Muscle layer of duodenum (tissue), 2 donors: ENCODE measurements at regions not wholly inside any gene's neighbourhood (a gene's known extent, or its start where the extent isn't known, plus 50 kb on each side); places are given as distances from the start of the nearest gene placed in this dataset.
"Not testable (repeated sequence)": the region's sequence is repeated elsewhere in the genome, so short reads cannot be mapped to it uniquely, and the experiment has no call there.

ENCODE experiments used
- H3K27ac ChIP-seq: one replicate; pipeline ENCODE4 v1.7.0; 2013; ENCODE audit warnings: mild to moderate bottlenecking, low read length
- H3K27me3 ChIP-seq: one replicate; pipeline ENCODE4 v1.7.0; 2013; ENCODE audit warnings: low read depth, mild to moderate bottlenecking, control low read depth, low read length
- H3K36me3 ChIP-seq, 2 donors: one replicate each; pipeline ENCODE4 v1.7.0; 2013; ENCODE audit warnings: low read length in 2 of 2, control low read depth in 1 of 2, mild to moderate bottlenecking in 1 of 2; ENCODE audit not compliant: insufficient read depth in 2 of 2, control insufficient read depth in 1 of 2
- H3K4me1 ChIP-seq, 2 donors: one replicate each; pipeline ENCODE4 v1.7.0; 2013; ENCODE audit warnings: low read length in 2 of 2, mild to moderate bottlenecking in 2 of 2, control low read depth in 1 of 2, moderate library complexity in 1 of 2; ENCODE audit not compliant: insufficient read depth in 2 of 2, control insufficient read depth in 1 of 2
- H3K4me3 ChIP-seq, 2 donors: one replicate each; pipeline ENCODE4 v1.7.0; 2013; ENCODE audit warnings: low read length in 2 of 2, low read depth in 1 of 2, mild to moderate bottlenecking in 1 of 2
- H3K9me3 ChIP-seq, 2 donors: one replicate each; pipeline ENCODE4 v1.7.0; 2013; ENCODE audit warnings: low read length in 2 of 2, control low read depth in 1 of 2, mild to moderate bottlenecking in 1 of 2; ENCODE audit not compliant: control insufficient read depth in 1 of 2
- donor health status: healthy.

DNA sequence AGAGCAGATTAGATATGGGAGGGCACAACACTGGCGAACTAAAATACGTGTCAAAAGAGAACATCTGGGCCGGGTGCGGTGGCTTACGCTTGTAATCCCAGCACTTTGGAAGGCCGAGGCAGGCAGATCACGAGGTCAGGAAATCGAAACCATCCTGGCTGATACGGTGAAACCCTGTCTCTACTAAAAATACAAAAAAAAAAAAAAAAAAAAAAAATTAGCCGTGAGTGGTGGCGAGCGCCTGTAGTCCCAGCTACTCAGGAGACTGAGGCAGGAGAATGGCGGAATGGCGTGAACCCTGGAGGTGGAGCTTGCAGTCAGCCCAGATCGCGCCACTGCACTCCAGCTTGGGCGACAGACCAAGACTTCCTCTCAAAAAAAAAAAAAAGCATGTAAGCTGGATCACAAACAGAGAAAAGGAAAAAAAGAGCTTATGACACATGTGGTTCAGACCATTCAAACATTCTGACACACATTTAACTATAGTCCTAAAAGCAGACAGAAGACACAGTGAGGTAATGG, 1716.9 kb downstream of the SI start:
- H3K36me3 ChIP-seq, H3K9me3 ChIP-seq, H3K4me1 ChIP-seq, H3K27ac ChIP-seq, H3K4me3 ChIP-seq, H3K27me3 ChIP-seq: not testable (repeated sequence)

DNA sequence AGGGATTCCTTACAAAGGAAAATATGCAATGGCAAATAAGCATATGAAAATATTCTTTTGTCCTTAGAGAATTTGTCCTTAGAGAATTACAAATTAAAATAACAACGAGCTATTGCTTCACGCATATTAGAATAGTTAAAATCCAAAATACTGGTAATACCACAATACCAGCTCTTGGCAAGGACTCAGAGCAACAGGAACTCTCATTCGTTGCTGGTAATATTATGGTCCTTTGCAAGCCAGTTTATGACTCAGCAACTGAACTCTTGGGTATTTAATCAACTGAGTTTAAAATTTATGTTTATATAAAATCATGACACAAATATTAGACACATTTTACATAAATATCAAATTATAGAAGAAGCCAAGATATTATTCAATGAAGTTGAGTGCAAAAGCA, 1730.4 kb downstream of the SI start:
- Histone ChIP-seq H3K9me3 (no peaks in the 10 kb centered on the region), H3K27me3 (no peaks in the 10 kb centered on the region), H3K4me1 (no peaks in the 10 kb centered on the region), H3K36me3 (no peaks in the 10 kb centered on the region), H3K4me3 (no peak overlapping the region), H3K27ac (no peak overlapping the region)

DNA sequence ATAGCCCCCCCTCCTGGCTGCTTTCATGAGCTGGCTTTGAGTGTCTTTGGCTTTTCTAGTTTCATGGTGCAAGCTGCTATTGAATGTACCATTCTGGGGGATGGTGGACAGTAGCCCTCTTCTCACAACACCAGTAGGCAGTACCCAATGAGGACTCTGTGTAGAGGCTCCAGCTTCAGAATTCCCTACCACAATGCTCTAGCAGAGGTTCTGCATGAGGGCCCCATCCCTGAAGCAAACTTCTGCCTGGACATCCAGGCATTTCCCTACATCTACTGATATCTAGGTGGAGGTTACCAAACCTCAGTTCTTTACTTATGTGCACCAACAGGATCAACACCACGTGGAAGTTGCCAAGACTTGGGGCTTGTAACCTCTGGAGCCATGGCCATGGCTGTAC, 1742.9 kb downstream of the SI start:
- H3K4me1 ChIP-seq = no peaks in the 10 kb centered on the region
- H3K36me3 ChIP-seq = no peaks in the 10 kb centered on the region
- no peak overlapping the region for H3K27ac ChIP-seq
- H3K27me3 ChIP-seq = no peaks in the 10 kb centered on the region
- no peaks in the 10 kb centered on the region for H3K9me3 ChIP-seq
- no peak overlapping the region for H3K4me3 ChIP-seq

DNA sequence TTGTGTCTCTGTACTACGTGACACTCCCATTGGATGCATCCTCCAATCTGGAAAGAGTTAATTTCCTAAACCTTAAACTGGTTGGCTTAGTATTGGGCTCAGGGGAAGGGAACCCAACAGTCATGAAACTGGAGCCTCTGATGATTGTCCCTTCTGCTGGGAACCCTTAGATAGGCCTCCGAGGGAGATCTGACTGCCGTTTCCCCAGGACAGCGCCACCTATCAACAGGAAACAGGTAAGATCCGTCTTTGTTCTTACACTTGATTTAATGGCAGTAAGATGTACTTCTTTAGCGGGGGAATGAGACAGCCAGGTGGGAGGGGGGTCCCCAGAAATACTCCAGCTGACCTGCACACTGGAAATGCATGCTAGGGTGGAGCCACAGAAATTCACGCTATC, 1749.6 kb downstream of the SI start:
- Histone ChIP-seq H3K27ac (no peak overlapping the region), H3K9me3 (peaks cover 0 to 7% of the 10 kb centered on the region in 2 donors), H3K4me1 (no peaks in the 10 kb centered on the region), H3K36me3 (no peaks in the 10 kb centered on the region), H3K27me3 (no peaks in the 10 kb centered on the region), H3K4me3 (no peak overlapping the region)

DNA sequence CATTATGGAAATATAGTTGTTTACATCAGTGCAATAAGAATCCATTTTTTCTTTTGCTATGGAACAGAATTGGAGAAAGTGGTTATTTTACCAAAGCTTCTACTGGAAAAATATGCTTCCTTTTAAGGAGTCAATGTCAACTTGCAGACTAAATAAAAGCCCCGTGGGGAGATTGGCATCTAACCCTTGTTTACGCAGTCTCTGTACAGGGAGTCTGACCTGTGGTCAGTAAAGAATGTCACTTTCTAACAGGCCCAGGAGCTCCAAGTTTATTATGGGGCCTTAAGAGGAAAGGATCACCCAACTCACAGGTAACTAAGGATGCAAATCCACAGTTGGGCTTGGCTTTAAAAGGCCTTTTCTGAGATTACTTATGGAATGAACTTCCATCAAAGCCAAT, 1751.2 kb downstream of the SI start:
- Histone ChIP-seq H3K4me3 (no peak overlapping the region), H3K27ac (no peak overlapping the region), H3K4me1 (no peaks in the 10 kb centered on the region), H3K36me3 (no peaks in the 10 kb centered on the region), H3K27me3 (no peaks in the 10 kb centered on the region), H3K9me3 (peaks cover 0 to 7% of the 10 kb centered on the region in 2 donors)

DNA sequence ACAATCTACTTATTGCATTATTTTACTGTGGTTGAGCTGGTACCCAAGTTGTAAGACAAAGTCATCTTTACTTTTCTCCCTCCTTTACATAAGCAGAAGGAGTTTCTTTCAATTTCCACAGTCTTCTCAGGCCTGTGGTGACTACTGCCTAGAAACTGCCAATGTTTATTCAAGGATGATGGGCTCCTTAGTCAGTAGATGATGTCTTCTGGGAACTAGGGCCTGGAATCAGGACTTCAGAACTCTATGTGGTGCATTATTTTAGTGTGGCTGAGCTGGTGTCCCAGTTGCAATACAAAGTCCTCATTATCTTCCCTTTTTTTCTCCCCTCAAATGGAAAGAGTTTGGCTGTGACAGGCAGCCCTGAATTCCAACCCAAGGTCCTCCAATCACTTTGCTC, 1762.5 kb downstream of the SI start:
- H3K9me3 ChIP-seq = no peaks in the 10 kb centered on the region
- no peaks in the 10 kb centered on the region for H3K27me3 ChIP-seq
- no peak overlapping the region for H3K27ac ChIP-seq
- no peaks in the 10 kb centered on the region for H3K36me3 ChIP-seq
- no peaks in the 10 kb centered on the region for H3K4me1 ChIP-seq
- no peak overlapping the region for H3K4me3 ChIP-seq

DNA sequence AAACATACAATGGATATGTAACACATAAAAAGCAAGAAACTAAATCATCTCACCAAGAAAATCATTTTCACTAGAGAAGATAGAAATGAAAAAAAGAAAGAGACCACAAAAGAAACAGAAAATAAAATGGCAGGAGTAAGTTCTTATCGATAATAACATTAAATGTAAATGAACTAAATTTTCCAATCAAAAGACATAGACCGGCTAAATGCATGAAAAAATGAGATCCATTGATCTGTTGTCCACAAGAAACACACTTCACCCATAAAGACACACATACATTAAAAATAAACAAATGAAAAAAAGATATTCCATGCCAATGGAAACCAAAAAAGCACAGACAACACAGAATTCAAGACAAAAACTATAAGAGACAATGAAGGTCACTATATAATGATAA, 1771.9 kb downstream of the SI start:
- H3K4me1 ChIP-seq = no peaks in the 10 kb centered on the region
- H3K9me3 ChIP-seq = peaks cover 0 to 17% of the 10 kb centered on the region in 2 donors
- H3K36me3 ChIP-seq = no peaks in the 10 kb centered on the region
- H3K4me3 ChIP-seq = no peak overlapping the region
- H3K27me3 ChIP-seq = no peaks in the 10 kb centered on the region
- no peak overlapping the region for H3K27ac ChIP-seq

DNA sequence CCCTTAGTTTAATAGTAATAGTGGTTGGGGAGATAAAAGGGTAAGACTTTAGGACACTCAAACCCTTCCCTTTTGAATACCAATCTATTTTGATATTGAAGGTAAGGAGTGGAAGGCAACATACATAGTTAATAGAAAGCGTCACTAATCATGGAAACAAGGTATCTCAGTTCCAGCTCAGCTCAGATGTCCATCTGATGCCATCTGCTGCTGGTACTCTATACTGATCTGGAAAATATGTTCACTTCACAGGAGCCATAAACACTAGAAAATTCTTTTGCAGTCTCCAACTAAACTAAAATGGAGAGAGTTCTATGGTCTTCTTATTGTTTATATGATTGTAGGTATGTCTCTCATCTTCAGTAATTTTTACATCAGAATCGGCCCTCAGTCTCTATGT, 1777.1 kb downstream of the OTOL1 start:
- Histone ChIP-seq H3K36me3 (no peaks in the 10 kb centered on the region), H3K4me1 (no peaks in the 10 kb centered on the region), H3K9me3 (no peaks in the 10 kb centered on the region), H3K4me3 (no peak overlapping the region), H3K27ac (no peak overlapping the region), H3K27me3 (no peaks in the 10 kb centered on the region)

DNA sequence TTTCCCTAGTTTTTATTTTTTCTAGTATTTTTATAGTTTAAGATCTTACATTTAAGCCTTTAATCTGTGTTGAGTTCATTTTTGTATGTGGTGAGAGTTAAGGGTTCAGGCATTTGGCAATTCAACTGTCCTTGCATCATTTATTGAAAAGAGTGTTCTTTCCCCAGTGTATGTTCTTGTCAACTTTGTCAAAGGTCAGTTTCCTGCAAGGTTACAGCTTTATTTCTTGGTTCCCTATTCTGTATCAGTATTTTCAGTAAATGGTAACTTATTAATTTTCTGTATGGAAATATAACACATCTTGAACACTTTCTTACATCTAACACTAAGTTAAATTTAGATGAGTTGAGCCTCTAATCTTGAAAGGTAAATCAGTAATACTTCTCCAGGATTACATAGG, 1770.1 kb downstream of the OTOL1 start:
- Histone ChIP-seq H3K9me3 (no peaks in the 10 kb centered on the region), H3K4me1 (no peaks in the 10 kb centered on the region), H3K27ac (no peak overlapping the region), H3K4me3 (no peak overlapping the region), H3K36me3 (no peaks in the 10 kb centered on the region), H3K27me3 (no peaks in the 10 kb centered on the region)

DNA sequence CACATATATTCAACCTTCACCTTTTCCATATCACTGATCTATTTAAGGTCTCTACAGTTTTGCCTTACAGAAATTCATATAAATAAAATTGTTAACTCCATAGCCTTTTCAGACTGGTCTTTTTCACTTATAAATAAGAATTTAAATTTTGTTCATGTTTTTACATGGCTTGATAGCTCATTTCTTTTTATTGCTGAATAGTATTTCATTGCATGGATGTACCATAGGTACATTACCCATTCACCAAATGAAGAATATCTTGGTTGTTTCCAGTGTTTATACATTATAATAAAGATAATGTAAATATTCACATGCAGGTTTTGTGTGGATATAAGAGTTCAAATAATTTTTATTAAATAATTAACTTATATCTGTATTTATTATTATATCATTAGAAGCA, 1765.0 kb downstream of the OTOL1 start:
- no peaks in the 10 kb centered on the region for H3K27me3 ChIP-seq
- H3K4me1 ChIP-seq = no peaks in the 10 kb centered on the region
- no peak overlapping the region for H3K27ac ChIP-seq
- no peaks in the 10 kb centered on the region for H3K36me3 ChIP-seq
- H3K9me3 ChIP-seq = no peaks in the 10 kb centered on the region
- H3K4me3 ChIP-seq = no peak overlapping the region

DNA sequence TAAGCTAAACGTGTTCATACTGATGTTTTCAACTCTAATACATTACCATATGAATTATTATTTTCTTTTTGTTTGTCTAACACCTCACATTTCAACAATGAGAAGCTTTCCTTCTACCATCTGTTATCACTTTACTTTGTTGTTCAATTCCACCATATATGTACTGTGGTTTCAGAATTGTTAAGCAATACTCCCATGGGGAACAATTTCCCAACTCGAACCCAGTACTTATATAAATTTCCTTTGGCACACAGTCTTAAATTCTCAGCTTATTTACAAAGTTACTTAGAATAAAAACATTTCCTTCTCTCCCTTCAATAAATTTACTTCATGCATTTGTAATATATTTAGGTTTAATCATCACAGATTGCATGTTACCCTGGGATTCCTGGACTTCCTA, 1764.4 kb downstream of the OTOL1 start:
- no peaks in the 10 kb centered on the region for H3K36me3 ChIP-seq
- no peaks in the 10 kb centered on the region for H3K4me1 ChIP-seq
- no peak overlapping the region for H3K27ac ChIP-seq
- H3K4me3 ChIP-seq = no peak overlapping the region
- H3K27me3 ChIP-seq = no peaks in the 10 kb centered on the region
- H3K9me3 ChIP-seq = no peaks in the 10 kb centered on the region

DNA sequence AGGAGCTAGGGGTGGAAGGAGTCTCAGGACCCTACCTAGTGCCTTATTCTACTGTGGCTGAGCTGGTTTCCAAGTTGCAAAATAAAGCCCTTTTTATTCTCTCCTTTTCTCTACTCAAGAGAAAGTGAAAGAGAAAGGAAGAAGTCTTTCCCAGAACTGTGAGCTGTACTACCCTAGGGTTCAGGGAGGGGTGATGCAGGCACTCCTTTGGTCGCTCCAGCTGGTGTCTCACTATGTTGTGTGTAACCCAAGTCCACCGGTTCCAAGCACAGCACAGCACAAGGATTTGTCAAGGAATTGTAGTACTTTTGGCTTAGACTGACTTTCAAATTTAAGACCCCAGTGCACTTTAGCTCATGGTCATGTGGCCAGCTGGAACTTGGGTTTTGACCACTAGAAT, 1721.7 kb downstream of the OTOL1 start:
- Histone ChIP-seq H3K4me1 (no peaks in the 10 kb centered on the region), H3K36me3 (no peaks in the 10 kb centered on the region), H3K27ac (no peak overlapping the region), H3K27me3 (no peaks in the 10 kb centered on the region), H3K4me3 (no peak overlapping the region), H3K9me3 (no peaks in the 10 kb centered on the region)
